Uterus (tissue), 3 donors: ENCODE measurements at regions not wholly inside any gene's neighbourhood (a gene's known extent, or its start where the extent isn't known, plus 50 kb on each side); places are given as distances from the start of the nearest gene placed in this dataset.

Source experiments
- DNase-seq, 2 donors: peaks; one replicate each; pipeline ENCODE4 v3.0.0-alpha.2; 2019 to 2020
- H3K27ac ChIP-seq, 2 donors: fragments of 200-600 bp; sonication (generic); 1 replicate in 1 of 2; 2 replicates in 1 of 2; pipeline ENCODE4 v1.5.1; 2016 to 2018
- H3K27me3 ChIP-seq, 2 donors: fragments of 200-600 bp; sonication (generic); one replicate each; pipeline ENCODE4 v1.5.1; 2018 to 2019; ENCODE audit warnings: control low read depth in 1 of 2
- H3K36me3 ChIP-seq, 2 donors: fragments of 200-600 bp; sonication (generic); one replicate each; pipeline ENCODE4 v1.5.1; 2019; ENCODE audit warnings: control low read depth in 1 of 2
- H3K4me1 ChIP-seq, 2 donors: fragments of 200-600 bp; sonication (generic); one replicate each; pipeline ENCODE4 v1.5.1; 2018 to 2019; ENCODE audit warnings: control low read depth in 1 of 2
- H3K4me3 ChIP-seq, 2 donors: fragments of 200-600 bp; sonication (generic); 1 replicate in 1 of 2; 2 replicates in 1 of 2; pipeline ENCODE4 v1.5.1; 2018 to 2019; ENCODE audit warnings: mild to moderate bottlenecking in 1 of 2
- H3K9me3 ChIP-seq, 2 donors: fragments of 200-600 bp; sonication (generic); one replicate each; pipeline ENCODE4 v1.5.1; 2019; ENCODE audit warnings: control low read depth in 1 of 2
- CTCF ChIP-seq, 4 experiments: fragments of 200-600 bp in 2 of 4; fragments of 450-650 bp in 2 of 4; sonication (generic) in 2 of 4; IDR thresholded peaks; one replicate each; pipeline ENCODE4 v1.5.1; 2016 to 2019; ENCODE audit warnings: antibody characterized with exemption in 4 of 4, mild to moderate bottlenecking in 2 of 4, moderate library complexity in 1 of 4
- POLR2A ChIP-seq, 2 donors: fragments of 450-650 bp; IDR thresholded peaks; one replicate each; pipeline ENCODE4 v1.6.1; 2016; ENCODE audit warnings: antibody characterized with exemption in 2 of 2, mild to moderate bottlenecking in 1 of 2, moderate library complexity in 1 of 2
- intact Hi-C: fragments of 100-400 bp; cut with DNase I; formaldehyde crosslinking; loops from one replicate; pipeline ENCODE4 v1.15.1; 2023; ENCODE audit warnings: low total_unique reads
- donor health status: DM: yes; HTN: yes; CAD: no.

GRCh38 chr7:106178593-106179134 is 66.6 kb upstream of the SYPL1 start:
- H3K27ac ChIP-seq: no peak overlapping the region
- H3K4me3 ChIP-seq: no peak overlapping the region
- H3K4me1 ChIP-seq: no peaks in the 10 kb centered on the region
- TF ChIP-seq CTCF (IDR thresholded peaks at IDR 0.05) (no peak), POLR2A (IDR thresholded peaks at IDR 0.05) (no peak)
- H3K27me3 ChIP-seq: no peaks in the 10 kb centered on the region
- intact Hi-C loops: loop anchor here (5.0 kb wide), 1 partner anchor 284 kb away; no protein-coding TSS in a partner anchor
- no peaks in the 10 kb centered on the region for H3K36me3 ChIP-seq
- no peaks in the 10 kb centered on the region for H3K9me3 ChIP-seq
- DNase-seq: no peak

- H3K36me3 ChIP-seq: no peaks in the 10 kb centered on the region
- H3K4me1 ChIP-seq: no peaks in the 10 kb centered on the region
- no peaks in the 10 kb centered on the region for H3K9me3 ChIP-seq
- DNase-seq: no peak
- H3K4me3 ChIP-seq: no peak overlapping the region
- no peaks in the 10 kb centered on the region for H3K27me3 ChIP-seq
- intact Hi-C loops: loop anchor here (5.0 kb wide), 1 partner anchor 284 kb away; no protein-coding TSS in a partner anchor
- no peak overlapping the region for H3K27ac ChIP-seq
- TF ChIP-seq POLR2A (IDR thresholded peaks at IDR 0.05) (no peak), CTCF (IDR thresholded peaks at IDR 0.05) (no peak)
Observed at GRCh38 chr7:106177738-106178592, 65.9 kb upstream of the SYPL1 start.

- Histone ChIP-seq H3K36me3 (no peaks in the 10 kb centered on the region), H3K27me3 (no peaks in the 10 kb centered on the region), H3K4me3 (no peak overlapping the region), H3K9me3 (no peaks in the 10 kb centered on the region), H3K4me1 (no peaks in the 10 kb centered on the region), H3K27ac (no peak overlapping the region)
- TF ChIP-seq CTCF (IDR thresholded peaks at IDR 0.05): no peak
- no peak for DNase-seq
- intact Hi-C loops: loop anchor here (5.0 kb wide), 1 partner anchor 285 kb away; no protein-coding TSS in a partner anchor
Observed at GRCh38 chr7:106177300-106177690, 65.2 kb upstream of the SYPL1 start.

- DNase-seq: peak; percentile 77 to 84
- no peaks in the 10 kb centered on the region for H3K4me1 ChIP-seq
- H3K27ac ChIP-seq: no peak overlapping the region
Observed at GRCh38 chr7:106176414-106177299, 64.5 kb upstream of the SYPL1 start.

More at GRCh38 chr7:106176414-106177299, 64.5 kb upstream of the SYPL1 start:
- H3K27me3 ChIP-seq: no peaks in the 10 kb centered on the region
- no peaks in the 10 kb centered on the region for H3K9me3 ChIP-seq
- no peaks in the 10 kb centered on the region for H3K36me3 ChIP-seq
- intact Hi-C loops: loop anchor here (5.0 kb wide), 1 partner anchor 286 kb away; no protein-coding TSS in a partner anchor
- TF ChIP-seq CTCF (IDR thresholded peaks at IDR 0.05): peak; percentile 91 to 97 (median 94)
- TF ChIP-seq POLR2A (IDR thresholded peaks at IDR 0.05): peak in 1 of 2 donors; percentile 14
- no peak overlapping the region for H3K4me3 ChIP-seq
